Mesenteric fat pad (tissue), 1 donor: ENCODE measurements at regions not wholly inside any gene's neighbourhood (a gene's known extent, or its start where the extent isn't known, plus 50 kb on each side); places are given as distances from the start of the nearest gene placed in this dataset.

Experiments
- DNase-seq: peaks from one replicate; pipeline ENCODE4 v3.0.0-alpha.2; 2020; ENCODE audit warnings: low spot score
- donor health status: DM: yes; HTN: yes; CAD: no.

DNA sequence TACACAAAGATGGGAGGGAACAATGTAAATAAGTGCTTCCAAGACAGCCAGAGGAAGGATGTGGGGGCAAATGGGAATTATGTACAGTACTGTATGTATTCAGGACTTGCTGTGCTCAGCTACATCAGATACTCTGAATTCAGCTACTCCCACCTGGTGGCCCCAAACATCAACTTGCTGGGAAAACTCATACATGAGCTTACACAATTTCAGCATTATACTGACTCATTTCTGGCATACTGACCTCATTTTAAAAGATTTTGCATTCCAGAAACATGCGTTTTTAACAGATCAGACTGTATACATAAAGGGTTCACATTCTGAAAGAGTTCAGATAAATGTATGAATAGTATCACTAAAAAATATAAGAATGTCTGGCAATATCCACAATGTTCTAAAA is 59.7 kb downstream of the GPX5 start:
- DNase-seq, result no peak

- DNase-seq, result no peak
Measured at GRCh38 chr6:28586324-28586723, 60.6 kb downstream of the GPX5 start.

DNA sequence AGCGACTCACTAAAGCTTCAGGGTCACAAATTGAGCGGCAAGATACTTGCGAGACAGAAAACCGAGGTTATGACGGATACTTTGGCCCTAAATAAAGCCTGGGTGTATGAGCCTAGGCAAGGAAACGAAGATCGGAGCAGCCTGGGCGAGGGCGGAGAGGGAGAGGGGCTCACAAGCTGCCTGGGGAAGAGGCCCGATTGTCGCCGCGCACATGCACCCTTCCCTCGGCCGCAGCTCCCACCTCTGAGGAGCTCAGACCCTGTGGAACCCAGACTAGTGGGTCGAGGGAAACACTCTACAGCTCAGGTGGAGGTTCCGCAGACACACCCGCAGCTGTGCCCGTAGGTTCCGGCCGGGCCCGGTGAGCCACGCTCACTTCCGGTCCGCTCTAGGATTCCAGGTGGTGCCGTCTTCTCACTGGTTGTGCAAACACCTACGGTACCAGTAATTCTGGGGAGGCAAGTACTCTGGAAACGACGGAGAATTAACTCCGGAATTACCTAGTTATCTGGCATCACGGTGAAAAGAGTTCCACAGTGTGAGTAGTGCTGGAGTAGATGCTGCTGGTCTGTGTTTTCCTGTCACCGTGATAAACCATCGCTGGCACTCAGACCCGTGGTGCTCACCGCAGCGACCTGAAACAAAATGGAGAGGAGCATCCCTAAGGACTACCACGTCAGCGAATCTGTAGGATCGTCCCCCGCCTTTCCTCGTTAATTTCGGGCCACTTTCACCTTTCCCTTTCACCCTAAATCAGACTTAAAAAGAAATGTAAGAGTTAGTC is 61.5 kb downstream of the GPX5 start:
- DNase-seq, result no peak

GRCh38 chr6:28587746-28588075 is 62.0 kb downstream of the GPX5 start:
- DNase-seq, result no peak

- no peak for DNase-seq
Measured at GRCh38 chr6:28588666-28589065, 63.0 kb downstream of the GPX5 start.

GRCh38 chr6:28589234-28589956 is 63.7 kb downstream of the GPX5 start:
- no peak for DNase-seq

DNA sequence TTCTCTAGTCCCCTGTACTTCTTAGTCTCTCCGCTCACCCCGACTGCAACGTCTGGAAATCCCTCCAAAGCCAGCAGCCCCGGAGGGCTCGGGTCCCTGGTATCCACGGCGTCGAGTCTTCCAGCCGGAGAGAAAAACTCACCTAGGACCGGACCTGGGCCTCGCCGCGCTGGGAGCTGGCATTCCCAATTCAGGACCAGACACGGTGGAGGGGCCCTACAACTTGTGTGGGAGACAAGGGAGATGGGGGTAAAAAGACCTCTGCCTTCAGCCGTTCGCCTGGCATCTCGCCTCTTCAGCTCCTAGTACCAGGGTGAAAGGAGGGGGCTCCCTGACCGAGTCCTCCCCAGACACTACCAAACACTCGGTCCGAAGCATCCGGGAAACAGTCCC is 64.3 kb downstream of the GPX5 start:
- DNase-seq, result no peak

DNA sequence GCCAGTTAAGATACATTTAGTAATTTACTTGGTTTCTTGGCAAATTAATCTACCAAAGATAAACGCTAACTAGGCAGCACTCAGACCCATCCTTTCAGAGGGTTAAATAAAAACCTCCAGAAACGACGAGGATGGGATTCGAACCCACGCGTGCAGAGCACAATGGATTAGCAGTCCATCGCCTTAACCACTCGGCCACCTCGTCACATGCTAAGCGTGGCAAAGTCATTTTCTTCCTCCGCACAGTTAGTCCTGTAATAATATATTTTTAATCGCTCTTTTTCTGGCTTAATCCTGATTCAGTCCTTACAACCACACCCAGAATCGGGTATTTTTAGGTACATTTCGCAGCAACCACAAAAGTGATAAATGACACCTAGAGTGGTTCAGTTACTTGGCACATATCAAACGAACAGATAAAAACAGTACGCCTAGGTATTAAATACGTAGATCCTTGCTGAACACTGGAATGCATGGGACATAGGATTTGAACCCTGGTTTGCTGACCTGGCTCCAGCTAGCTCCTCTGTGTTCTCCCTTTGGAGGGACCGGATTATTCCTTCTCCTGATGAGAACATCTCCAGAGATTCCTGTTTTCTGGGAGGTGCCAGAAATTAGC is 71.6 kb downstream of the GPX5 start:
- no peak for DNase-seq

- no peak for DNase-seq
Measured at GRCh38 chr6:28597924-28598722, 72.4 kb downstream of the GPX5 start.

- no peak for DNase-seq
Measured at GRCh38 chr6:28598757-28599686, 73.3 kb downstream of the GPX5 start.

DNA sequence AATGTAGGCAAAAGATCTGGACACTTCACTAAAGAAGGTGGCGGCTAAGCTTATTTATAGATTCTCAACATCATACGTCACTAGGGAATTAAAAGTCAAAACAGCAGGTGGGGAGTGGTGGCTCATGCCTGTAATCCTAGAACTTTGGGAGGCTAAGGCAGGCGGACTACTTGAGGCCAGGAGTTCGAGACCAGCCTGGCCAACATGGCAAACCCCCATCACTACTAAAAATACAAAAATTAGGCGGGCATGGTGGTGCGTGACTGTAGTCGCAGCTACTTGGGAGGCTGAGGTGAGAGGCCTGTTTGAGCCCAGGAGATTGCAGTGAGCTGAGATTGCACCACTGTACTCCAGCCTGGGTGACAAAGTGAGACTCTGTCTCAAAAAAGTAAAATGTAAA is 74.6 kb downstream of the GPX5 start:
- no peak for DNase-seq

GRCh38 chr6:28603891-28604290 is 78.2 kb downstream of the GPX5 start:
- no peak for DNase-seq

GRCh38 chr6:28606424-28607391 is 81.0 kb downstream of the GPX5 start:
- DNase-seq, result no peak

DNA sequence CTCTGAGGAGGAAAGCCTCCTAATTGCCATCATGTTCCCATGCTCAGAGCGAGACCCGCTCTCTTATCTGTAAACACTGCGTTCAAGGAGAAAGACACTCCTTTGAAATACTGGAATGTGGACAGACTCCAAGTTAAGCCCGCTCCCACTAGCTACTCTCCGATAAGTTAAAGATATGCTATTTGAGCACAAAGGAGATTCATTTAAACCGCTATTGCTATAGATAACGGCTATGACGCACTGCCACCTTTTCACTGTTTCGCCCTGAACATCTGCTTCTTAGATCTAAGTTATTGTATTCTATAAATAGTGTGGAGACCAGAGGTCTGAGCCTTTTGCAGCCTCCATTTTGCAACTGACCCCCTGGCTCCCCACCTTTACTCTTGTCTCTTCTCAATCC is 82.3 kb downstream of the GPX5 start:
- DNase-seq, result no peak

GRCh38 chr6:28609672-28610071 is 84.0 kb downstream of the GPX5 start:
- DNase-seq, result no peak

DNA sequence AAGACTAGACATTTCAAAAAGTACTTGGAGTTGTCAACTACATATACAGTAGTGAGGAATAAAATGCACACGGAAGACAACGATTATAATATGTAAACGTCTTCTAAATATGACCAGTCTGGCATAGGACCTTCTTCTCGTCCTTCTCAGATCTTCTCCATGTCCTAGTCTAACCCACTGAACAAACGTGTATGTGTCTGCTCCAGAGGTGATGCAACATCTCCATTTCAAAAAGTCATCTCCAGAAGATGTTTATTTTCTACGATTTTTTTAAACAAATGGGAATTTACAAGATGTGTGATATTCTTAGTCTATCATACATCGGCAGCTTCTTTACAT is 89.9 kb downstream of the GPX5 start:
- DNase-seq, result no peak

DNA sequence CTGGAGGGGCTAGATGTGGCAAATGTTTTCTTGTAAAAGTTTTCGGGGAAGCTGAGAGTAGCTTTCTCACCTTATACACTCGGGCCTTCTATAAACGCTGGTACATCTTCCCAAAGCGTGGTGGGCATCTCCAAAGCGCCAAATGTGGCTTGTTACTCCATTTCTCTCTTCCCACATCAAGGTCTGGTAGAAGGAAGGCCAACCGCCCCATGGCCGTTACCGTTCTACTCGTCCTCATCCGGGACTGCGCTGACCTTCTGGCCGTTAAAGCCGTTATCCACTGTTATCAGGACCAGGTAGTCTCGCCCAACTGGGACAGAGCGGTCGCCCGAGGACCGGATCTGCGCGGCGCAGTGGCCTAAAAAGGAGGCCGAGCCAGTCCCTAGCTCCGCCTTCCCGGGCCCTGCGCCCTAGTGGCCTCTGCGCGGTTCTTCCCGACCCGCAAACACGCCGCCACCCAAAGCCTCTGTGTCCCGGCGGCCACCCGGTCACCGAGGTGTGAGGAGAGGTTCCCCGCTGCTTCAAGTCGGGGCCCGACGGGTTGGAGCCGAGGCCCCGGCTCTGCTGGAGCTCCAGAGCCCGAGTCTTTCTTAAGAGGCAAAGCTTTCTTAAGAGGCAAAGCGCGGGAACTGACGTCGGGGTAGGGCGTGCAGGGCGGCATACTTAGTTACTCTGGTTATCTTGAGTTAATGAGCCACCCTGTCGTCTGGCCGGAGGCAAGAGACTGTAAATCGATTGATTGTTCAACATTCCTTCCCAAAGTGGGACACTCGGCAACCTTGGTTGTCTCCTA is 90.5 kb downstream of the GPX5 start:
- DNase-seq, result no peak

- DNase-seq, result no peak
Measured at GRCh38 chr6:28618898-28619555, 93.3 kb downstream of the GPX5 start.
